Left forelimb (tissue), 1 donor: ENCODE measurements at regions not wholly inside any gene's neighbourhood (a gene's known extent, or its start where the extent isn't known, plus 50 kb on each side); places are given as distances from the start of the nearest gene placed in this dataset.

ENCODE experiments used
- DNase-seq: peaks from one replicate; pipeline ENCODE4 v3.0.0-alpha.2; 2018; ENCODE audit warnings: low spot score

GRCh38 chr14:101004176-101004575, 100.7 kb upstream of the RTL1 start:
- no peak for DNase-seq

DNA sequence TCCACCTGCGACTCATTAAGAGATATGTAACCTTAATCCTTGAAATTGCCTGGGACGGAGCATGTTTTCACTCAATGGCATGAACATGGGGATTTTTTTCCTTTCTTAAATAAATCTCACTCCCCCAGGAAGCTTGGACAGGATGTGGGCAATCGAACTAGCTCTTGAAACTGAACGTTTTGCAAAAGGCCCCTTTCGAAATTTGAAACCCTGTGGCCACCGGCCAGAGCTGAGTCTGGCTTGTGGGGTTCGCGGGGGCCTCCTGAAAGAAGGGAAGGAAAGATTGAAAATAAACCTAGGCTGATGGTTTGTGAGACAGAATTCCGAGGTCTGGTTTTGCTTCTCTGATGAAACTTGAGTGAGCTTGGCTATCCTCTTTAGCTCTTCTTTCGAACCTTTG, 101.4 kb upstream of the RTL1 start:
- DNase-seq, result no peak

GRCh38 chr14:101005447-101005846, 101.9 kb upstream of the RTL1 start:
- no peak for DNase-seq

- DNase-seq, result no peak
Observed at GRCh38 chr14:101006008-101006407, 102.5 kb upstream of the RTL1 start.

DNA sequence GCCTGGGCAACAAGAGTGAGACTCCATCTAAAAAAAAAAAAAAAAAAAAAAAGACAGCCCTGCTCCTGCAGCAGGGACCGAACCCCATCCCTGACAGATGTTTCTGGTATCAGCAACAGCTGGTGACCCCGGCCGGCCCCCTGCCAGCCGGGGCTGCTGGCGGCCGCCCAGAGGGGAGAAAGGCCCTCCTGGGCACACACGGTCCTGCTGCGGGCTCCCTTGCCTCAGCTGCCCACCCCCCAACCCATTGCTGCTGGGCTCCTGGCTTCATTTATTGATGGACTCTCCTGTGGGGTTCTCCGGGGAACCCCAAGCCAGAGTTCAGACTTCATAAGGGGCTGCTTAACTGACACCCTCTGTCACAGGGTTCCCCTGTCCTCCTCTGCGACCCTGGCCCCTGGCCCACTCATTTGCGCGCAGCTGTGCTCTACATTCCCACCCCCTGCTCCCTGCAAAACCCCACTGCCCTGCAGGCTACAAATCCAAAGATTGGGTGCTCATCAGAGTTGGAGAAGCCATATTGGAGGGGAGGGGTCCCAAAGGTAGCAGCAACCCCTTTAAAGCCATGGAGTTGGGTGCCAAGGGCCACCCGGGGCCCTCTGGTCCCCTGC, 103.6 kb upstream of the RTL1 start:
- no peak for DNase-seq

- no peak for DNase-seq
Observed at GRCh38 chr14:101007765-101008164, 104.2 kb upstream of the RTL1 start.

DNA sequence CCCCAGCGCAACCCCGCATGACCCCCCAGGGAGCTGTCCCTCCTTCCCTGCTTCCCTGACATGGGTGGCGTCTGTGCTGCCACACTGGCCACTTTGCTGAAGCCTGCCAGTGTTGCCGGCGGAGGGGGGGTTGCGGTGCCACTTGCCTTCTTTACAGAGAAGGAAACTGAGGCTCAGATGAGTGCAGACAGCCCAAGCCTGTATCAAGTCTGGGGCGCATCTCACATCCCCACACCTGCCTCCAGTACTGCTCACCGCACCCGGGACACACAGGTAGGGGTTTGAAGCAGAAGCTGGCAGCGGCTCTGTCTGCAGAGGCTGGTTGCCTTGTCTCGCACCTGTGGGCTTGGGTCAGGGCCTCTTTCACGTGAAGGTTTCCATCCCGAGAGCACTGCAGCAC, 104.7 kb upstream of the RTL1 start:
- no peak for DNase-seq

GRCh38 chr14:101008631-101009336, 105.3 kb upstream of the RTL1 start:
- no peak for DNase-seq

DNA sequence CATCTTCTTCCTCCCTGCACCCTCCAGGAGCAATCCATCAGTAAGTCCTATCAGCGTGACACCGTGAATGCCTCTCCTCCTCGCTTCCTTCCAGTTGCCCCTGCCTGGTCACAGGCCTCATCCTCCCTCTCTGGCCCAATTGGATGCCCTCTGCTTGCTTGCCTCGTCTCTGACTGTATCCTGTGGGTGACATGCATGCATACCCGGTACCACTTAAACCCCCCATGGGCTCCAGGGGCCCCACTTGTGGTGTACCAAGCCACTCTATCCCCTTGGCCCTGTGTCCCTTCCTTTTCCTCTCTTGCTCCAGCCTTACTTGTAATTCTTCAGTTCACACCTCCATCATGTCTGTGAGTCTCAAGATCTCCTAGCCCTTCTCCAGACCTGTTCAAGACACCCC, 106.0 kb upstream of the RTL1 start:
- DNase-seq, result no peak

GRCh38 chr14:101010293-101010692, 106.8 kb upstream of the RTL1 start:
- no peak for DNase-seq

DNA sequence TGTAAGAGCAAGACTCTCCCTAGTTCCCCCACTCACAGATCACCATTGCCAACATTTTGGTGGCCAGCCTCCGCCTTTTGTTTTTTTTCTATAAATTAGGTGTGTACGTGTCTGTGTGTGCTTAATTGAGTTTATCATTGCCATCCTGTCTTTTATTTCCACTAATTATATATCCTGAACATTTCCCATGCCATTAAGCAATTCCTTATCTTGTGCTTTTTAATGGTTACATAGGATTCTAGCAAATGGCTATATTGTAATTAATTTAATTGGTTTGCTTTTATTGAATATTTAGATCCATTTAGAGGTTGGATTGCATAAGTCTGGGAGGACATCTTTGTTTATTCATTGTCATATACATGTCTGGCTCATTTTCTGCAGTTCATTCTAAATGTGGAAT, 107.3 kb upstream of the RTL1 start:
- no peak for DNase-seq

- DNase-seq, result no peak
Observed at GRCh38 chr14:101017209-101017608, 113.7 kb upstream of the RTL1 start.

DNA sequence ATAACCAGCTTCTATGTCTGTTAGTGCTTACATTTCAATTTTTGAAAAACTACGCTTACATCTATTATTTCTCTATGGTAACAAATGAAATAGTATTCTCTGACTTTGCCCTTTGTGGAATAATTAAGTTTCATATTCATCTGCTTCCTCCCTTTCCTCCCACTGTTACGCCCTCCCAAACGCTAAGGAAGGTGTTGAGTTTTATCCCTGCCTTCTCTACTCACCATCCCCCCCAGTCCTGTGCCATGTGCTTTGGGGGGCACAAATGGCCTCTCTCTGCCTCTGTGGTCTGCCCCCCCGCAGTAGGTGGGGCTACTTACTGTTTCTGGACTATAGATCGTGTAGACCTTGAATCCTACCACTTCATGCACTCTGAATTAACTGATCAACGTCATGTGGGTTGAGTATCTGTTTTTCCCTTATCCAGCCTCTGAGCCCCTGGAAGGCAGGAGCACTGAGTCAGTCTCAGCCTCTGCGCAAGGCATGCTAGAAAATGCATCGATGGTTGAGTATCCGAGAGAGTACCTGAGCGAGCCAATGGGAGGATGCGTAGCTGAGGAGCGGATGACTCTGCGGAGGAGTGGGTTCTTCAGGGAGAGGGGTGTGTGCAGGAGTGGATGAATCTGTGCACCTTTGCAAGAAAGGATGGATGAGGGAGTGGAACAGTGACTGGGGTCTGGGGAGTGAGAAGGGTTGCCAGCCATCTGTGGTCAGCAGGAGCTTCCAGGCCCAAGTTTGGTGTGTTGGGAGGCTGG, 114.5 kb upstream of the RTL1 start:
- peak; percentile 62 for DNase-seq

- peak; percentile 50 for DNase-seq
Observed at GRCh38 chr14:101018561-101019290, 115.2 kb upstream of the RTL1 start.

DNA sequence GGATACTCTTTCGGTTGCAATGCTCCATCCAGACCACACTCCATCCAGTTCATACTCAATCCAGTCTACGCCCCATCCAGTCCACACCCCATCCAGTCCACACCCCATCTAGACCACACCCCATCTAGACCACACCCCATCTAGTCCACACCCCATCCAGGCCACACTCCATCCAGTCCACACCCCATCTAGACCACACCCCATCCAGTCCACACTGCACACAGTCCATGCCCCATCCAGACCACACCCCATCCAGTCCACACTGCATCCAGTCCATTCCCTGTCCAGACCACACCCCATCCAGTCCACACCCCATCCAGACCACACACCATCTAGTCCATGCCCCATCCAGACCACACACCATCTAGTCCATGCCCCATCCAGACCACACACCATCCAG, 116.0 kb upstream of the RTL1 start:
- DNase-seq, result peak; percentile 61

DNA sequence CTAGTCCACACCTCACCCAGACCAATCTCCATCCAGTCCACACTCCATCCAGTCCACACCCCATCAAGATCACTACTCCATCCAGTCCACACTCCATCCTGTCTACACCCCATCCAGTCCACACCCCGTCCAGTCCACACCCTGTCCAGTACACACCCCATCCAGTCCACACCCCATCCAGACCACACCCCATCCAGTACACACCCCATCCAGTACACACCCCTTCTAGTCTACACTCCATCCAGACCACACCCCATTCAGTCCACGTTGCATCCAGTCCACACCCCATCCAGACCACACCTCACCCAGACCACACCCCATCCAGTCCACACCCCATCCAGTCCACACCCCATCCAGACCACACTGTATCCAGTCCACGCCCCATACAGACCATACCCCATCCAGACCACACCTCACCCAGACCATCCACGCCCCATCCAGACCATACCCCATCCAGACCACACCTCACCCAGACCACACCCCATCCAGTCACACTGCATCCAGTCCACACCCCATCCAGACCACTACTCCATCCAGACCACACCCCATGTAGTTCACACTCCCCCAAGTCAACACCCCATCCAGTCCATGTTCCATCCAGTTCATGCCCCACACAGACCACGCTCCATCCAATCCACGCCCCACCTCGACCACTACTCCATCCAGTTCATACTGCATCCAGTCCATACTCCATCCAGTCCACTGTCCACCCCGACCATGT, 116.6 kb upstream of the RTL1 start:
- peak; percentile 58 for DNase-seq

GRCh38 chr14:101020834-101021370, 117.4 kb upstream of the RTL1 start:
- peak; percentile 58 for DNase-seq

DNA sequence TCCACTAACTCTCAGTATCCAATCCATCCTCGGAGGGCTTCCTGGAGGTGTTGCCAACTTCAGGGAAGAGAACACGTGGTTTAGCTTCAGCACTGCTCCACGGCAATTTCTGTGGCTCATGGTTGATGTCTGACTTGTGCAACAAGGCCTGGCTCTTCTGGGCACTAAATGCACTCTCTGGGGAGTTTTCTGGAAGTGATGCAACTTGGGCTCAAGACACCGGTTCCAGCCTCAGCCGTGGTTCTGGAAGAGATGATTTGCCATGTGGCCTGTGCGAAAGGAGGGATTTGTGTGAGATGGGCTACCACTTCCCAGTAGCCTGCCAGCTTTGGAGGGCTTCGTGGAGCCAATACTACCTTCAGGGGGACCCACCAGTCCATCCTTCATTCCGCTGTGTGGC, 118.6 kb upstream of the RTL1 start:
- DNase-seq, result peak; percentile 33

- peak; percentile 33 for DNase-seq
Observed at GRCh38 chr14:101022916-101023435, 119.5 kb upstream of the RTL1 start.

DNA sequence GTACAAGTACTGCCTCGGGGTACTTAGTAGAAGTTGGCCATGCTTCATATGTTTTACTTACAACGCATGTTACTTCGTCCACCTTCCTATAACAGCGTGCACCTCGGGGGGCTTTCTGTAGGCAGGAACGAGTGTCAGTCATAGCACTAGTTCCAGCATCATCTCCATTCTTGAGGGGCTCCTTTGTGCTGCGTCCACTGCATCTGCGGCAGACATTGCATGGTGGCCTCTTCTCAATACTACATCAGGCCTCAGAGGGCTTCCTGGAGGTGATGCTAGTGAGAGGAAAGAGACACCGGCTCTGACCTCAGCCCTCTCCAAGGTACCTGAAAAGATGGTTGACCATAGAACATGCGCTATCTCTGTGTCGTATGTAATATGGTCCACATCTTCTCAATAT, 121.2 kb upstream of the RTL1 start:
- peak; percentile 55 for DNase-seq

- no peak for DNase-seq
Observed at GRCh38 chr14:101025131-101025530, 121.6 kb upstream of the RTL1 start.
